ENCODE measurements at regions not wholly inside any gene's neighbourhood (a gene's known extent, or its start where the extent isn't known, plus 50 kb on each side); places are given as distances from the start of the nearest gene placed in this dataset.

GRCh38 chr15:25501828-25502446 lies 63.1 kb upstream of the UBE3A start:
- DNase-seq (ENCODE audit: low read depth, low spot score), result peak; percentile 32
- Histone ChIP-seq H3K4me3 (replicated peaks in 1 of 3; ENCODE audit: insufficient read depth in 1 of 3, low read depth in 1 of 3, low read length in 3 of 3) (no peak overlapping the region), H3K4me1 (ENCODE audit: control insufficient read depth, extremely low read depth, insufficient read depth, low read length) (no peaks in the 10 kb centered on the region), H3K27ac (ENCODE audit: insufficient read depth, low read depth, low read length) (no peak overlapping the region), H4K20me1 (replicated peaks; ENCODE audit: control insufficient read depth, extremely low read depth, insufficient read depth, low read length) (no peaks in the 10 kb centered on the region), H3K79me2 (ENCODE audit: control insufficient read depth, insufficient read depth, low read length) (no peaks in the 10 kb centered on the region), H3K4me2 (ENCODE audit: insufficient read depth, low read length) (no peak overlapping the region), H3K9me1 (replicated peaks; ENCODE audit: control insufficient read depth, extremely low read depth, insufficient read depth, low read length) (no peaks in the 10 kb centered on the region), H2AFZ (ENCODE audit: low read depth, low read length) (no peak overlapping the region), H3K36me3 (ENCODE audit: control insufficient read depth in 2 of 2, extremely low read depth in 1 of 2, insufficient read depth in 2 of 2, low read length in 2 of 2) (no peaks in the 10 kb centered on the region), H3K27me3 (ENCODE audit: control insufficient read depth in 2 of 2, insufficient read depth in 2 of 2, low read length in 2 of 2) (no peaks in the 10 kb centered on the region), H3K9ac (replicated peaks; ENCODE audit: extremely low read depth, insufficient read depth, low read length) (no peak overlapping the region), H3K9me3 (replicated peaks; ENCODE audit: control insufficient read depth, insufficient read depth, low read length) (no peaks in the 10 kb centered on the region)
- ChIA-PET POLR2A (no interaction called here), CTCF (no interaction called here)
- no peak for FAIRE-seq
- dilution Hi-C loops (cut with MboI; ENCODE audit: extremely low pct_ligation_motif_present, low sequenced_read_pairs) (no loop called here), intact Hi-C loops (cut with micrococcal nuclease) (loop anchor here (5.0 to 10.0 kb wide), 2 partner anchors 365 to 1857 kb away; partner anchors contain the start of gene MAGEL2)
- TF ChIP-seq POLR2A (IDR thresholded peaks at IDR 0.05; ENCODE audit: low read depth, low read length) (no peak), EZH2 (IDR thresholded peaks at IDR 0.05; ENCODE audit: borderline replicate concordance, low read depth, low read length, severe bottlenecking) (no peak), GATA2 (IDR thresholded peaks at IDR 0.05; ENCODE audit: insufficient read depth, insufficient read length, low read depth, low read length) (no peak)
- TF ChIP-seq, protein P1, sequence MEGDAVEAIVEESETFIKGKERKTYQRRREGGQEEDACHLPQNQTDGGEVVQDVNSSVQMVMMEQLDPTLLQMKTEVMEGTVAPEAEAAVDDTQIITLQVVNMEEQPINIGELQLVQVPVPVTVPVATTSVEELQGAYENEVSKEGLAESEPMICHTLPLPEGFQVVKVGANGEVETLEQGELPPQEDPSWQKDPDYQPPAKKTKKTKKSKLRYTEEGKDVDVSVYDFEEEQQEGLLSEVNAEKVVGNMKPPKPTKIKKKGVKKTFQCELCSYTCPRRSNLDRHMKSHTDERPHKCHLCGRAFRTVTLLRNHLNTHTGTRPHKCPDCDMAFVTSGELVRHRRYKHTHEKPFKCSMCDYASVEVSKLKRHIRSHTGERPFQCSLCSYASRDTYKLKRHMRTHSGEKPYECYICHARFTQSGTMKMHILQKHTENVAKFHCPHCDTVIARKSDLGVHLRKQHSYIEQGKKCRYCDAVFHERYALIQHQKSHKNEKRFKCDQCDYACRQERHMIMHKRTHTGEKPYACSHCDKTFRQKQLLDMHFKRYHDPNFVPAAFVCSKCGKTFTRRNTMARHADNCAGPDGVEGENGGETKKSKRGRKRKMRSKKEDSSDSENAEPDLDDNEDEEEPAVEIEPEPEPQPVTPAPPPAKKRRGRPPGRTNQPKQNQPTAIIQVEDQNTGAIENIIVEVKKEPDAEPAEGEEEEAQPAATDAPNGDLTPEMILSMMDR (IDR thresholded peaks at IDR 0.05; ENCODE audit: extremely low read depth in 1 of 2, insufficient read depth in 1 of 2, low read depth in 1 of 2, low read length in 2 of 2), result peak; percentile 6 to 19
- no TSS peak for BruUV-seq (replicated peaks)

GRCh38 chr15:25498835-25499234 lies 60.0 kb upstream of the UBE3A start:
- Histone ChIP-seq H4K20me1 (replicated peaks; ENCODE audit: control insufficient read depth, extremely low read depth, insufficient read depth, low read length) (no peaks in the 10 kb centered on the region), H3K27ac (ENCODE audit: insufficient read depth, low read depth, low read length) (no peak overlapping the region), H3K27me3 (ENCODE audit: control insufficient read depth in 2 of 2, insufficient read depth in 2 of 2, low read length in 2 of 2) (no peaks in the 10 kb centered on the region), H3K4me2 (ENCODE audit: insufficient read depth, low read length) (no peak overlapping the region), H3K9ac (replicated peaks; ENCODE audit: extremely low read depth, insufficient read depth, low read length) (no peak overlapping the region), H3K9me3 (replicated peaks; ENCODE audit: control insufficient read depth, insufficient read depth, low read length) (no peaks in the 10 kb centered on the region), H3K36me3 (ENCODE audit: control insufficient read depth in 2 of 2, extremely low read depth in 1 of 2, insufficient read depth in 2 of 2, low read length in 2 of 2) (no peaks in the 10 kb centered on the region), H3K79me2 (ENCODE audit: control insufficient read depth, insufficient read depth, low read length) (no peaks in the 10 kb centered on the region), H3K4me3 (replicated peaks in 1 of 3; ENCODE audit: insufficient read depth in 1 of 3, low read depth in 1 of 3, low read length in 3 of 3) (no peak overlapping the region), H2AFZ (ENCODE audit: low read depth, low read length) (no peak overlapping the region), H3K4me1 (ENCODE audit: control insufficient read depth, extremely low read depth, insufficient read depth, low read length) (no peaks in the 10 kb centered on the region), H3K9me1 (replicated peaks; ENCODE audit: control insufficient read depth, extremely low read depth, insufficient read depth, low read length) (no peaks in the 10 kb centered on the region)
- no TSS peak for BruUV-seq (replicated peaks)
- FAIRE-seq (no peak), DNase-seq (ENCODE audit: low read depth, low spot score) (no peak)
- intact Hi-C loops (cut with micrococcal nuclease) (no loop called here), dilution Hi-C loops (cut with MboI; ENCODE audit: extremely low pct_ligation_motif_present, low sequenced_read_pairs) (no loop called here)
- POLR2A ChIA-PET, result no interaction called here
- no peak for TF ChIP-seq GATA2 (IDR thresholded peaks at IDR 0.05; ENCODE audit: insufficient read depth, insufficient read length, low read depth, low read length)
- TF ChIP-seq POLR2A (IDR thresholded peaks at IDR 0.05; ENCODE audit: low read depth, low read length), result no peak
- no peak for TF ChIP-seq MYC (IDR thresholded peaks at IDR 0.05; ENCODE audit: low read depth, low read length)
- TF ChIP-seq, protein P1 (IDR thresholded peaks at IDR 0.05; ENCODE audit: extremely low read depth in 1 of 2, insufficient read depth in 1 of 2, low read depth in 1 of 2, low read length in 2 of 2), result no peak
- TF ChIP-seq FOS (IDR thresholded peaks at IDR 0.05; ENCODE audit: borderline replicate concordance, insufficient read depth, low read length), result no peak
- TF ChIP-seq, protein P2, sequence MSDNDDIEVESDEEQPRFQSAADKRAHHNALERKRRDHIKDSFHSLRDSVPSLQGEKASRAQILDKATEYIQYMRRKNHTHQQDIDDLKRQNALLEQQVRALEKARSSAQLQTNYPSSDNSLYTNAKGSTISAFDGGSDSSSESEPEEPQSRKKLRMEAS (IDR thresholded peaks at IDR 0.05; ENCODE audit: insufficient read depth, insufficient read length), result no peak
- TF ChIP-seq EZH2 (IDR thresholded peaks at IDR 0.05; ENCODE audit: borderline replicate concordance, low read depth, low read length, severe bottlenecking), result no peak
- no peak for TF ChIP-seq POLR2AphosphoS5 (IDR thresholded peaks at IDR 0.05; ENCODE audit: insufficient read depth, low read depth, low read length)
- TF ChIP-seq JUN (IDR thresholded peaks at IDR 0.05; ENCODE audit: borderline replicate concordance, insufficient read depth, insufficient read length, low read depth), result no peak
- CTCF ChIA-PET, result no interaction called here
